Embryonic facial prominence (tissue), 1 donor: ENCODE measurements at regions not wholly inside any gene's neighbourhood (a gene's known extent, or its start where the extent isn't known, plus 50 kb on each side); places are given as distances from the start of the nearest gene placed in this dataset.
"Not testable (repeated sequence)": the region's sequence is repeated elsewhere in the genome, so short reads cannot be mapped to it uniquely, and the experiment has no call there.

Source experiments
- DNase-seq: peaks from one replicate; pipeline ENCODE4 v3.0.0-alpha.2; 2016; ENCODE audit errors: extremely low spot score

DNA sequence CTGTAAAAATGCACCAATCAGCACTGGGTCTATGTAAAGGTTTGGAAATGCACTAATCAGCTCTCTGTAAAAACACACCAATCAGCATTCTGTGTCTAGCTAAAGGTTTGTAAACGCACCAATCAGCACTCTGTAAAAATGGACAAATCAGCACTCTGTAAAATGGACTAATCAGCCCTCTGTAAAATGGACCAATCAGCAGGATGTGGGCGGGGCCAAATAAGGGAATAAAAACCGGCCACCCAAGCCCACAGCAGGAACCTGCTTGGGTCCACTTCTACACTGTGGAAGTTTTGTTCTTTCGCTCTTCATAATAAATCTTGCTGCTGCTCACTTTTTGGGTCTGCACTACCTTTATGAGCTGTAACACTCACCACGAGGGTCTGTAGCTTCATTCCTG lies 101.0 kb downstream of the SMC2 start:
- not testable (repeated sequence) for DNase-seq

DNA sequence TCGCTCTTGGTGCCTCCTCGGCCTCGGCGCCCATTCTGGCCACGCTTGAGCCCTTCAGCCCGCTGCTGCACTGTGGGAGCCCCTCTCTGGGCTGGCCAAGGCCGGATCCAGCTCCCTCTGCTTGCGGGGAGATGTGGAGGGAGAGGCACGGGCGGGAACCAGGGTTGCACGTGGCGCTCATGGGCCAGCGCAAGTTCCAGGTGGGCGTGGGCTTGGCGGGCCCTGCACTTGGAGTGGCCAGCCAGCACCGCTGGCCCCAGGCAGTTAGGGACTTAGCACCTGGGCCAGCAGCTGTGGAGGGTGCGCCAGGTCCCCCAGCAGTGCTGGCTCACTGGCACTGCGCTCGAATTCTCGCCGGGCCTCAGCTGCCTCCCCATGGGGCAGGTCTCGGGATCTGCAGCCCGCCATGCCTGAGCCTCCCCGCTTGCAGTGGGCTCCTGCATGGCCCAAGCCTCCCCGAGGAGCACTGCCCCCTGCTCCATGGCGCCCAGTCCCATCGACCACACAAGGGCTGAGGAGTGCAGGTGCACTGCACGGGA lies 106.4 kb downstream of the SMC2 start:
- no peak for DNase-seq

DNA sequence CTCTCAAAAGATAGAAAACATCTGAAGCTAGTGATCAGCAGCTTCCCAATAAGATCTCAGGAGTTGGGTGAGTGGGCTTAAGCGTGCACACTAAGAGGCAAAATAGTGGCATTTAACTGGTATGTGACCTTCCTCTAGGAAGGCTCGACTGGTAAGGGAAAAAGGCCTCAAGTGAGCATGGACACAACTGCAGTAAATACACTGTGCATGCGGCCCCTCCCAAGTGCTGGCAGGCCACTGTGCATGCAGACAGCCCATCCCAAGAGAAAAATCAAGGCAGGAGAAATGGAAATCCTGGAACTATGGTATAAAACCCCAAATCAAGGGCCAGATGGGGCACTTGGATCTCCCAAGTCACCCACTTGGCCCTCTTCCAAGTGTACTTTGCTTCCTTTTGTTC lies 112.7 kb downstream of the SMC2 start:
- DNase-seq = no peak

DNA sequence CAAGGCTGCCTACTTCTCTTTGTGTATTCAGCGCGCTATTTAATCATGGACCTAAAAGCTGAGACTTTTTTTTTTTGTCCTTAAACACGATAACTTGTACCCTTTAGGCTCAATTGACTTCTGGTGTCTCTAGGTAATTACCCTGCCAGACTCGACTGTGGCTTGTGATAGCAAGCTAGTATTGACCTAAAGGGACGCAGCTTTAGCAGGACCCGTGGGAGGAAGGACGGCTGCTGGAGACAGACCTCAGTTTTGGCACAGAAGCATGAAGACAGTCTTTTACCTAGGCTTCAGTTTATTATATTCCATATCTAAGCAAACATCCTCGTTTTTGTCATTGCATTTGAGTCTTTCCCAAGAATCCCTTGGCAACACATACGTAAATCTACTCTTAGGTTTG lies 115.3 kb downstream of the SMC2 start:
- DNase-seq = no peak

DNA sequence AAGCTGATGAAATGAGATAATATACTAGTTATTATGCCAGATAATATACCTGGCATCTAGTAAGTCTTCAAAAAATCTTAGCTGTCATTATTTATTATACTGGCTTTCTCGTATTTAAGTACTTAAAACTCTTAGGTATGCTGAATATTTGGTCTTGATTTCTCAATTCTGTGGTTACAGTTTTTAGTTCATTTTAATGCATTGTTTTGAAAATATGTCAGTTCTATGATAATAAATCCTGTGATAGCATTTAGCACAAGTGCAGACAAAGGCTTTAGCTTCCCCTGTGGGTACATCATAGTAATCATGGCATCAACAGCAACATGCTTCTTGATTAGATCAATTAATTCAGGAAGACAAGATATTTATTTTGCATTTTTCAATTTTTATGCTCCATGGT lies 133.0 kb downstream of the SMC2 start:
- no peak for DNase-seq

DNA sequence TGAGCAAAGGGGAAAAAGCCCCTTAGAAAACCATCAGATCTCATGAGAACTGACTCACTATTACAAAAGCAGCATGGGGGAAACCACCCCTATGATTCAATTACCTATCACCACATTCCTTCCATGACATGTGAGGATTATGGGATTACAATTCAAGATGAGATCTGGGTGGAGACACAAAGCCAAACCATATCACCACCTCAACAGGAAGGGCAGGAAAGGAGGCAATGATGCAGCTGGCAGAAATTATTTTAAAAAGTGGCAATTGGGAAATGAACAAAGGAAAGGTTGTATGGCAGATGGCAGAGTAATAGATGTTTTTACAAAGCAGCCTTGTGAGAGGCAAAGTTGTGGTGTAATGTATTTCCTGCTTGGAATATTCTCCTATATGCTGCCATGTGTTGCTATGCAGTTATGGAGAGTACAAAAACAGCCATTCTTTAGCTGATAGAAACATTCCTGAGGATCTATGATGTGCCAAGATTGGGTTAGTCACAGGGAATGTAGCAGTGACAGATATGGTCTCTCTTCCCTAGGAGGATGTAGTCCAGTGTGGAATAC lies 138.8 kb downstream of the SMC2 start:
- no peak for DNase-seq

DNA sequence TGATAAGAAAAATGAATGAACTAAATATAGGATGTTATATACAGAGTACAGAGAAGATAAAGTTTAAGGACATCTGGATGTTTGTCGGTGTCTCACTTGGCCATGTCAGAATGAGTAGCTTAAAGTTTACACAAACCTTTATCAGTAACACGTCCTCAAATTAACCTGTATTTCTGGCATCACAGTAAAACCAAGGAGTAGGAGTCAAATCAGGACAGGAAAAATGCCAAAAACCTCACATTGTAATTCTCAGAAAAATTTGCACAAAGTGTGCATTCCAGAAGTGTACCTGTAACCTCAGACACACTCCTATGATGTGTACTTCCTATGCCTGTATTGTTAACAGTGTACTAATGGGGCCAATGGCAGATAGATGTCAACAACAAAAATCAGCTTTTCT lies 139.3 kb downstream of the SMC2 start:
- no peak for DNase-seq

DNA sequence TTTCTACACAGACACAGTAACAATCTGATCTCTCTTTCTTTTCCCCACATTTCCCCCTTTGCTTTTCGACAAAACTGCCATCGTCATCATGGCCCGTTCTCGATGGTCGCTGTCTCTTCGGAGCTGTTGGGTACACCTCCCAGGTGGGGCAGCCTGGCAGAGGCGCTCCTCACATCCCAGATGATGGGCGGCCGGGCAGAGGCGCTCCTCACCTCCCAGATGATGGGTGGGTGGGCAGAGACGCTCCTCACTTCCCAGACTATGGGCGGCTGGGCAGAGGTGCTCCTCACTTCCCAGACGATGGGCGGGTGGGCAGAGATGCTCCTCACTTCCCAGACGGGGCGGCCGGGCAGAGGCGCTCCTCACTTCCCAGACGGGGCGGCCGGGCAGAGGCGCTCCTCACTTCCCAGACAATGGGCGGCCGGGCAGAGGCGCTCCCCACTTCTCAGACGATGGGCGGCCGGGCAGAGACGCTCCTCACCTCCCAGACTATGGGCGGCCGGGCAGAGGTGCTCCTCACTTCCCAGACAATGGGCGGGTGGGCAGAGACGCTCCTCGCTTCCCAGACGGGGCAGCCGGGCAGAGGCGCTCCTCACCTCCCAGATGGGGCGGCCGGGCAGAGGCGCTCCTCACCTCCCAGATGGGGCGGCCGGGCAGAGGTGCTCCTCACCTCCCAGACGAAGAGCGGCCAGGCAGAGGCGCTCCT lies 140.7 kb downstream of the SMC2 start:
- DNase-seq = not testable (repeated sequence)

DNA sequence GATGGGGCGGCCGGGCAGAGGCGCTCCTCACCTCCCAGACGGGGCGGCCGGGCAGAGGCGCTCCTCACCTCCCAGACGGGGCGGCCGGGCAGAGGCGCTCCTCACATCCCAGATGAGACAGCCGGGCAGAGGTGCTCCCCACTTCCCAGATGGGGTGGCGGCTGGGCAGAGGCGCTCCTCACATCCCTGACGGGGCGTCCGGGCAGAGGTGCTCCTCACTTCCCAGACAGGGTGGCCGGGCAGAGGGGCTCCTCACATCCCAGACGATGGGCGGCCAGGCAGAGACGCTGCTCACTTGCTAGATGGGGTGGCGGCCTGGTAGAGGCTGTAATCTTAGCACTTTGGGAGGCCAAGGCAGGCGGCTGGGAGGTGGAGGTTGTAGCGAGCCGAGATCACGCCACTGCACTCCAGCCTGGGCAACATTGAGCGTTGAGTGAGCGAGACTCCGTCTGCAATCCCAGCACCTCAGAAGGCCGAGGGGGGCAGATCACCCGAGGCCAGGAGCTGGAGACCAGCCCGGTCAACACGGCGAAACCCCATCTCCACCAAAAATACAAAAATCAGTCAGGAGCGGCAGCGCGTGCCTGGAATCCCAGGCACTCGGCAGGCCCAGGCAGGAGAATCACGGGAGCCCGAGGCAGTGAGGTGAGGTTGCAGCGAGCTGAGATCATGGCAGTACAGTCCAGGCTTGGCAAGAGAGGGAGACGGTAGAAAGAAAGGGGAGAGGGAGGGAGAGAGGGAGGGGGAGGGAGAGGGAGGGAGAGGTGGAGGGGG lies 141.4 kb downstream of the SMC2 start:
- DNase-seq = not testable (repeated sequence)

DNA sequence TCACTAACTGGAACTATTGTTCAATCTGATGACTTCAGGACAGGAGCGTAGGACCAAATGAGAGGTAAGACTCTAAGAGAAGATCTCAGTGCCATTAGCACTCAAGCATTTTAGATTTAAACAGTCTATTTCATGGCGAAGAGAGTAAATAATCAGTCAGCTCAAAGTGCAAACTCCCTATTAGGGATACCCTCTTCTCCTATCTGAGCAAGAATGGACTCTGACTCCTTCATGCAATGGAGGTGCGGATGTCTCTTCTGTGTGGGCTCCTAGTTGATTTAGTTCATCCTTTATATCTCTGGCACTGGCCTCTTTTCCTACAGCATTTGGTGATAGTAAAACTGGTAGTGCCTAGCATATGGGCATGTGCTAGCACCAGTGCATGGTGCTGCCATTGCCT lies 144.6 kb downstream of the SMC2 start:
- no peak for DNase-seq

DNA sequence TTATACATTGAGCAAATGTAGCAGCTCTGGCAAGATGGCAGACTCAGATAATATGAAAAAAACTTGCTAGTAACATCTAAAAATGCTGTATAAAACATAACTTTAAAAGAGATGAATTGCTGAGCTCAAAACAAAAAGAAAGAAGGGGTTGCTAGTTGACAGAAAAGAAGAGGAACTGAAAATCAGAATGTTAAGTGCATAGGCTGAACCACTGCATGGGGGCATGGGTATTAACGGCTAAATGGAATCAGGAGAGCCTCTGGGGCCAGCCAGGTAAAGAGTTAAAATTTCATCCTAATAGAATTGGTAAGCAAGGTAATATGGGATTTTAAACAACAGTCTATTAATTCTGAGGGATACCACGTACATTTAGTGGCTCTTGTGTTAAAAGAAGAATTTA lies 146.8 kb downstream of the SMC2 start:
- DNase-seq = no peak

DNA sequence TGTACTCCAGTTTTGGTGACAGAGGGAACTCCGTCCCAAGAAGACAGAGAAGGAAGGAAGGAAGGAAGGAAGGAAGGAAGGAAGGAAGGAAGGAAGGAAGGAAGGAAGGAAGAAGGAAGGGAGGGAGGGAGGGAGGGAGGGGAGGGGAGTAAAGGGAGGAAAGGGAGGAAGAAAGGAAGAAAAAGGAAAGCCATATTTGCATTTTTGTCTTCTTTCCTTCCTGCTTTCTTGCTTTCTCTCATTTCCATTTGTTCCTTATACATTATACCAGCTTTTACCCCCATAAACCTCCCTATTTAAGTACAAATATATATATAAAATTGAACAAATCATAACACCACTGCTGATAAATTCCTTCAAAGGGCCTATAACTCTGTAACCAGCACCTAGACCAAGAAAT lies 151.8 kb downstream of the SMC2 start:
- DNase-seq = no peak

DNA sequence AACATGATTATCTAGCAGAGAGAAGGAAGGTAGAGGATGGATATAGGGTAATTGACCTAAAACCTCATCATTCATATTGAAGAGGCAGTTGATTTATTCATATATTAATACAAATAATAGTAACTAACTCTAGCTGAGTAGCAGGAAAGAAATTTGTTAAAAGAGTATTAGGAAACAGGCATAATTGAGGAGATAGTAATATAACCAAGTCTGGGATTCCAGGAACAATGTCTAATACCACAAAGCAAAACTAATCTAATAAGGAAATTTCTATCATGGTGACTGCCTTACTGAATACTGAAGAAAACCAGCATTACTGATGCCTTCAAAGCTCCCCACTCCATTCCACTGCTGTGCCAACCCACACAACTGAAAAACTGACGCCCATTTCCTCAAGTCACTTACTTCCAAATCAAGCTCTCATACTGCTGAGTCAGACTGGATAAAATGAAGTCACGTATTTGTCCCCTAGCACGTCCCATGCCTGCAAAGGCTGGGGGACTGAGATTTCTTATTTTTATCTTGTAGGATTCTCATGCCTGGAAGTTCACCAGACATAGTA lies 153.9 kb downstream of the SMC2 start:
- no peak for DNase-seq

DNA sequence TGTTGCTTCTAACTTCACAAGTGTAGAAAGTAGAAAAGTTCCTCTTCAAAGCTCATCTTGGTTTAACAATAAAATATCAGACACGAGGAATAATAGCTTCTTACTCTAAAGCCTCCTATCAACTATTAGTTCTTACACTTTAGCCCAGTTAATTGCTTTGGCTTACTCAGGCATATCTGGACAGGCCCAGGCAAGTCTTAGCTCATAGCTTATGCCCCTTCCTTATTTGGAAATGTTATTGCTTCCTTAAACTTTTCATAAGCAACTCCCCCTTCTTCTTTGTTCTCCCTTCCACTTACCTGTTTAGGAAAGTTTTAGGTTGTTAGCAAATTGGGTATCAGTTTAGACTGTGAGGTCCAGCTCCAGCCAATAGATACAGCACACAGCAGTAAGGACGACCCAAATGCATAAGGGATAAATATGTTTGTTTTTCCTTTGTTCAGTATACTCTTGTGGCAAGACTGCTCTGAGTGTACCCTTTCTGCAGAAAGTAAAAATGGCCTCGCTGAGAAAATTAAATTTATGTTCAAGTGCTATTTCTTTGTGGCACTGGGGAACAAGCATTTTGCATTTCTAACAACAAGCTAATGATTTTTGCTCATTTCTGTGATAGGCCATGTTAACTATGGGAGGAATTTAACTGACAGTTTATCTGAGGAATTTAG lies 162.1 kb downstream of the SMC2 start:
- no peak for DNase-seq

DNA sequence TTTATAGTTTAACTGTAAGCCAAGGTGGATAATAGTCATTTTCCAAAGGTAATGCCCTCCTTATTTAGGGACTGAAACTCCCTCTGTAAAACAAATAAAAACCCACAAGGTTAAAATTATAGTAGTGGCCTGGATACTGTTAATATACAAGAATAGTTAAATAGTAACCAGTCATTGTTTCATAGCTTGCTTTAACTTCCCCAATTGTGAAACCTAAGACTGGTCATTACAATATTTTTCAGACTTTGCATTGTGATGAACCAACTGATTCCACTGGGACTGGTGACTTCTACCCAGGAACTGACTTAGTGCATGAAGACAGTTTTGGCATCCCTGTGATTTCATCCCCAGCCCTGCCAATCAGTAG lies 162.6 kb downstream of the SMC2 start:
- no peak for DNase-seq

DNA sequence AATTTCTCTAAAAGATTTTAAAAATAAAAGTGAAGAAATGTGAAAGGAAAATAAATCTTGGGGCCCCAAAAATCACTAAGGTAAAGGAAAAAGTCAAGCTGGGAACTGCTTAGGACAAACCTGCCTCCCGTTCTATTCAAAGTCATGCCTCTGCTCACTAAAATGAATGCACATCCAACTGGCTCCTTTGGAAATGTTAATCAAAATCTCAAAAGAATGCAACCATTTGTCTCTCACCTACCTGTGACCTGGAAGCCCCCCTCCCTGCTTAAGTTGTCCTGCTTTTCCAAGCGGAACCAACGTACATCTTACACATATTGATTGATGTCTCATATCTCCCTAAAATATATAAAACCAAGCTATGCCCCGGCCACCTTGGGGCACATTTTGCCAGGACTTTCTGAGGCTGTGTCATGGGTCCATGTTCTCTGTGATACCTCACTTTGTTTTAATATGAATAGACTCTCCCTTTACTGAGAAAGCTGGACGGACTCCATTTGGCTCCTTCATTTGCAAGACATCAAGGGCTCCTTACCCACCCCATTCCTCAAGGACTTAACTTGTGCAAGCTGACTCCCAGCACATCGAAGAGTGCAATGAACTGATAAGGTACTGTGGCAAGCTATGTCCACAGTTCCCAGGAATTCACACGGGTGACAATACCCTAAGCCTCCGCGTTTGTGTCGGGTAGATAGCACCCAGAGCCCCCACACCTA lies 164.3 kb downstream of the SMC2 start:
- no peak for DNase-seq

DNA sequence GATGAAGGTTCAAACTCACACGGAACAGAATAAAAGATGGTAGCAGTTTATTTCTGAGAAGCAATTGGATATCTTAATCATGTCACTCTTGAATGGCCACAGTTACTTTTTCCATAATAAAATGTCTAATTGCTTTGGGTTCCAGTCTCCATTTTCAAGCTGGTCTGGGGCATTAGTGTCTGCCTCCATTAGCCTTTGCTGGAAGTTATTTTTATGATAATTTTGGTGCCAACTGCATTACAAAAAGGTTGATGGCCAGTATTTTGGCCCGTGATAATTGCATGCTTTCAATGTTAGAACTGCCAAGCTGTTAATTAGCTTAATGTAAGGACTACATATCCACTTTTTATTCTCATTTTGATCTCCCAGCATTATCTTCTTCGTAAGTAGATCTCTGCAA lies 165.9 kb downstream of the SMC2 start:
- no peak for DNase-seq

DNA sequence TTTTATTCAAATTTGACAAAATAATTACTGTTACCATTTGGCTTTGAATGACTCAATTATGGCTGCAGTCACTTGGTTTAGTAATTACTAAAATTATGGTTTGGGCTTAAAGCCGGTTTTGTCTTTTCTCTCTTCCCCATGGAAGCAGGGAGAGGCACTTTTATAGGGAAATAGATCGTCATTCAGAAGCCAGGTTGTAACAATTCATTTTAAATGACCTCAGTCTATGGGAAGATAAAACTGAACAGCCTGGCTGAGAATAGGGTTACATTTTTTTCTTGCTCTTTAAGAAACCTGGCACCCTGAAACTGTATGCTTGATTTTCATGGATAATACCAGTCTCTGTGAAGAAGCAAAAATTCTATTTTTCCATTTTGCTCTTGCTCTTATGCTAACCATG lies 169.8 kb downstream of the SMC2 start:
- DNase-seq = no peak

DNA sequence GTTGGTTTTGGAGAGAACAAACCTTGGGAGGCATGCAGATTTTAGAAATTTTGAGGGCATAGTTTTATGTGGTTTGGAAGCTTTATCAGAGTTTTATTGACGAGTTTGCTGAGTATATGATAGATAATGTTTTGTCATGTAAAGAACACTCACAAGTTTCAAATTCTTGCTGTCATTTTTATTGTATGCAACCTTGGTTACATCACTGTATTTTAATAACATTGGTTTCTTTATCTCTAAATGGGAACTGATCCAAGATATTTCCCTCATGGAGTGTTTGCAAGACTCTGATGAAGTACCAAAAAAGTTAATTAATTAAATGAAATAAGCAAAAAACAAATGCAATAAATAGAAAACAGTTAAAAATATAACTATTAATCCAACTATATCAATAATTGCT lies 170.3 kb downstream of the SMC2 start:
- no peak for DNase-seq

DNA sequence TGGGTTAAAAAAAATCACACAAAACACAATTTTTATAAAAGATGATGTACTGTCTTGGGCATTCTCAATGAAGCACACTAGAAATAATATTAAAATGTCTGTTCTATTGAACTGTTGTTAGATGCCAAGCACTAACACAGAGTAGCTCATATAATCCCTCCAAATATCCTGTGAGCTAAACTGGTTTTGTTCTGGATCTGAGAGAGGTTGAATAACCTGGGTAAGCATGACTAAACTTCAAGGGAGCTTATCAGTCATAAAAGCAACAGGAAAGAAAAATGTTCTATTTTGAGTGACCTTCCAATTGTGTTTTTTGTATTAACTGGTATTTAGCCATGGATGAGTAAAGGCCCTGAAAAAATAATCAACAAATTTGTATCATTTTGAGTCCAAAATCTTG lies 175.3 kb downstream of the SMC2 start:
- DNase-seq = no peak
